NCI-H1930 (cell line): ENCODE measurements at regions not wholly inside any gene's neighbourhood (a gene's known extent, or its start where the extent isn't known, plus 50 kb on each side); places are given as distances from the start of the nearest gene placed in this dataset.

Source experiments
- DNase-seq, 2 experiments: peaks; one replicate each; lab custom pipeline; 2025; lab: John Stamatoyannopoulos, UW

GRCh38 chr7:156102267-156102666 is 290.0 kb upstream of the SHH start:
- DNase-seq = no peak

- DNase-seq = no peak
Measured at GRCh38 chr7:156101355-156101754, 289.1 kb upstream of the SHH start.

GRCh38 chr7:156100086-156100485 is 287.8 kb upstream of the SHH start:
- no peak for DNase-seq

GRCh38 chr7:156099085-156099484 is 286.8 kb upstream of the SHH start:
- DNase-seq = no peak

GRCh38 chr7:156096771-156097538 is 284.7 kb upstream of the SHH start:
- no peak for DNase-seq

- DNase-seq = no peak
Measured at GRCh38 chr7:156095908-156096539, 283.8 kb upstream of the SHH start.

- DNase-seq = no peak
Measured at GRCh38 chr7:156094350-156095146, 282.3 kb upstream of the SHH start.

- no peak for DNase-seq
Measured at GRCh38 chr7:156092307-156092706, 280.0 kb upstream of the SHH start.

GRCh38 chr7:156091519-156092080 is 279.3 kb upstream of the SHH start:
- DNase-seq = no peak

GRCh38 chr7:156090988-156091387 is 278.7 kb upstream of the SHH start:
- no peak for DNase-seq

GRCh38 chr7:156089222-156089621 is 277.0 kb upstream of the SHH start:
- DNase-seq = no peak

- DNase-seq = no peak
Measured at GRCh38 chr7:156088115-156088514, 275.9 kb upstream of the SHH start.

GRCh38 chr7:156082048-156083040 is 270.1 kb upstream of the SHH start:
- DNase-seq = no peak

- no peak for DNase-seq
Measured at GRCh38 chr7:156080596-156080995, 268.3 kb upstream of the SHH start.

- no peak for DNase-seq
Measured at GRCh38 chr7:156080046-156080445, 267.8 kb upstream of the SHH start.

GRCh38 chr7:156079156-156079555 is 266.9 kb upstream of the SHH start:
- no peak for DNase-seq

GRCh38 chr7:156074982-156075615 is 262.8 kb upstream of the SHH start:
- no peak for DNase-seq

- DNase-seq = no peak
Measured at GRCh38 chr7:156074084-156074483, 261.8 kb upstream of the SHH start.

- no peak for DNase-seq
Measured at GRCh38 chr7:156073366-156074052, 261.2 kb upstream of the SHH start.

GRCh38 chr7:156071612-156072011 is 259.3 kb upstream of the SHH start:
- no peak for DNase-seq
